IPS DF 6.9 (cell line): ENCODE measurements at regions not wholly inside any gene's neighbourhood (a gene's known extent, or its start where the extent isn't known, plus 50 kb on each side); places are given as distances from the start of the nearest gene placed in this dataset.
A peak's percentile ranks its signal among the peaks of the same experiment; 100 is the strongest.
"Not testable (repeated sequence)": the region's sequence is repeated elsewhere in the genome, so short reads cannot be mapped to it uniquely, and the experiment has no call there.

ENCODE experiments used
- DNase-seq: peaks from one replicate; pipeline ENCODE4 v3.0.0-alpha.2; 2013; ENCODE audit warnings: low read depth, low spot score
- H3K27ac ChIP-seq: one replicate; pipeline ENCODE4 v1.5.1; 2013; ENCODE audit warnings: low read length, control low read depth
- H3K27me3 ChIP-seq: 2 replicates; pipeline ENCODE4 v1.6.1; 2013; ENCODE audit warnings: mild to moderate bottlenecking, low read length; ENCODE audit not compliant: control insufficient read depth, insufficient read depth
- H3K36me3 ChIP-seq: 2 replicates; pipeline ENCODE4 v1.6.1; 2013; ENCODE audit warnings: low read length; ENCODE audit not compliant: control insufficient read depth, insufficient read depth
- H3K4me1 ChIP-seq: 2 replicates; pipeline ENCODE4 v1.6.1; 2013; ENCODE audit warnings: low read length; ENCODE audit not compliant: control insufficient read depth, insufficient read depth
- H3K4me3 ChIP-seq: 2 replicates; pipeline ENCODE4 v1.5.1; 2013; ENCODE audit warnings: mild to moderate bottlenecking, low read length
- H3K9me3 ChIP-seq: 2 replicates; pipeline ENCODE4 v1.6.1; 2013; ENCODE audit warnings: low read length, inconsistent platforms; ENCODE audit not compliant: control insufficient read depth, insufficient read depth
- WGBS: extraction: QIAGEN DNeasy Blood & Tissue Kit; methylation state at CpG from one replicate; pipeline ENCODE4 v1.1.7; 2013; ENCODE audit warnings: mixed read lengths, missing lambda C conversion rate; ENCODE audit not compliant: insufficient read length, insufficient coverage; 5-methylcytosine and 5-hydroxymethylcytosine counted together

DNA sequence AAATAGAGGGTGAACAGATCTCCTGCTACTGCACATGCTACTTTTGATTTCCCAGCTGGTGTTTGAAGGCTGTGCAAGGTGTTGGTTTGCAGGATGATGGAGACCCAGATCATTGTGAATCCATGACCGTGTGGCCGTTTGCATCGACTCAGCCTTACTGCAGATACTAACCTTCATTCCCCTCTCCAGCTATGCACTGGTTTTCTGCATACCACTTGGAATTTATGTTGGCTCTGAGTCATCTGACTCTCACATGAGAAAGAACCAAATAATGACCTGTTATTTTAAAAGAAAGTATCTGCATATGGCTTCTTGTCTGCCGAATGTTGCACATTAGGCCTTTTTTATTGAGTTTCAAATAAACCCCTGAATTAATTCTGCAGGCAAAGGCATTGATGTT is 144.9 kb upstream of the PRKX start:
- not testable (repeated sequence) for H3K9me3 ChIP-seq, H3K27ac ChIP-seq, DNase-seq, H3K4me1 ChIP-seq, H3K4me3 ChIP-seq, H3K27me3 ChIP-seq, H3K36me3 ChIP-seq
- WGBS: no CpG with 5 or more reads among the region's 4 CpGs

- not testable (repeated sequence) for H3K4me3 ChIP-seq, H3K36me3 ChIP-seq, H3K4me1 ChIP-seq, H3K27ac ChIP-seq, H3K9me3 ChIP-seq, DNase-seq, H3K27me3 ChIP-seq
- WGBS: no CpG with 5 or more reads among the region's 85 CpGs
Observed at GRCh38 chrX:3843522-3844145, 130.2 kb upstream of the PRKX start.

- H3K36me3 ChIP-seq, H3K4me1 ChIP-seq, H3K27ac ChIP-seq, H3K27me3 ChIP-seq, H3K9me3 ChIP-seq, DNase-seq: not testable (repeated sequence)
- peak overlapping the region; percentile 72; the same call in 1 of the 2 replicates for H3K4me3 ChIP-seq
- WGBS: no CpG with 5 or more reads among the region's 70 CpGs
Observed at GRCh38 chrX:3842822-3843521, 129.5 kb upstream of the PRKX start.

DNA sequence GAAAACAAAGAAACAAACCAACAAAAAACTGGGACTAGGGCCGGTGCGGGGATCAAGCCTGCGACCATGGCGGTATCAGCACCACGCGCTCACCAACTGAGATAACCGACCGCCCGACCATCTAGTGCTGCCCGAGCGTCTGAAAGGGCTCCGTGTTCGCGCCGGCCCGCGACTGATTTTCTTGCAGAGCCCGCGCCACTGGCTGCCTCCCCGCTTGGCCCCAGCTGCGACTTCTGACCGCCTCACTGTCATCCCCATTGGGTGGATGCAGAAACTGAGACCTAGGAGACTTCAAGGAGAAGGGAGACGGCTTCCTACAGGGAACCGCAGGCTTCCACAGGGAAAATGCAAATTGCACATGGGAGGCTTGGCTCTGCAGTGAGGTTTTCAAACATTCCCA is 125.3 kb upstream of the PRKX start:
- WGBS: no CpG with 5 or more reads among the region's 24 CpGs
- H3K4me3 ChIP-seq, H3K36me3 ChIP-seq: not testable (repeated sequence)

GRCh38 chrX:3837958-3838643 is 124.7 kb upstream of the PRKX start:
- not testable (repeated sequence) for H3K9me3 ChIP-seq, H3K27me3 ChIP-seq, DNase-seq, H3K36me3 ChIP-seq, H3K27ac ChIP-seq, H3K4me1 ChIP-seq, H3K4me3 ChIP-seq
- no CpG with 5 or more reads among the region's 58 CpGs for WGBS

More for the DNA sequence above, 125.3 kb upstream of the PRKX start:
- not testable (repeated sequence) for DNase-seq, H3K27ac ChIP-seq, H3K9me3 ChIP-seq, H3K27me3 ChIP-seq, H3K4me1 ChIP-seq

DNA sequence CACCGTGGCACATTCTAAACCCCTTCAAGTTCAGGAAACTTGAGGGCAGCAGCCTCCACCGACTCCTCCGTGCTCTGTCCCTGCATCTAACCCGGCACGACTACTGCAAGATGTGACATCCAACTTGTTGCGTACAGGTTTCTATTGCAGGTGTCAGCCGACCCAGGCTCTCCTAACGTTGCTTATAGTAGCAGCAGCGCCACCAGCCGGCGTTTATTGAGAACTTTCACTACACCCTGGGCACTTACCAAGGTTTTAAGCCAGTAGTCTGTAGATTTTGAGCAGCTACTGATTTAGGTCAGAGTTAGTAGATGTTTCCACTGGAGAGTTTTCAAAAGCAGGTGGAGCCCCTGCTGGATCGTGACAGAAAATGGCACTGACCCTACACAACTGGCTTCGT is 123.8 kb upstream of the PRKX start:
- DNase-seq, H3K36me3 ChIP-seq, H3K27me3 ChIP-seq, H3K9me3 ChIP-seq, H3K4me1 ChIP-seq, H3K4me3 ChIP-seq, H3K27ac ChIP-seq: not testable (repeated sequence)
- WGBS: no CpG with 5 or more reads among the region's 13 CpGs

DNA sequence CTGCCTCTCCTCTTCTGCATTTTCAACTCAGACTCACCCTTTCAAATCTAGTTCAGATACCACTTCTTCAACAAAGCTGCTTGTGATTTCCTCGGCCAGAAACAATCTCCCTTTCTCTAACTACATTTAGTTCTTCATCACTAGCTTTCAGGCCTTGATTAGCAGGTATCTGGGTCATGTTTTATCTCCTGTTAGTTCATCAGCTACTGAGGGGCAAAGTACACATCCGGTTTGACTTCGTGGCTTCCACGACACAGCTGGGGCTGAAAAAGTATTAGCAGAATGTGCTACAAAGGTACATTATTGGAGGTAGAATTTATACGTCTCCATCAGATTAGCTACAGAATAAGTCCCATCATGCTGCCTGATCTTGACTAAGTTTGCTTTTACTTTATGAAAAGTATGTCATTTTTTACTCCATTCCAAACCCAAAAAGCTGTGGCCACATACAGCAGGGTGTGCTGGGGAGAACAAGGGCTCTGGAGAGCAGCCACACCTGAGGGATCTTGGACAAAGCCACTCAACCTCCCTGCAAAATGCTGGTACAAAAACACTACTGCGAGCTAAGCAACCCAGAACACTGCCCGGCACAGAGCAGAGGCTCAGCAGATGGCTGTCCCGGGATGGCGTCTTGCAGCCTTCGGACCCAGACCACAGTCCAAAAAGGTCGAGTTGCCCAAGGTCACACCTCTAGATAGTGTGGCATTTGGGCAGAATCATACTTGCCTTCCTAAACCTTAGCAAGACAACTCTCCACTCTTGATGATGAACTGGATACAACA is 120.5 kb upstream of the PRKX start:
- H3K9me3 ChIP-seq, DNase-seq, H3K27ac ChIP-seq, H3K36me3 ChIP-seq, H3K27me3 ChIP-seq, H3K4me1 ChIP-seq, H3K4me3 ChIP-seq: not testable (repeated sequence)
- no CpG with 5 or more reads among the region's 11 CpGs for WGBS

DNA sequence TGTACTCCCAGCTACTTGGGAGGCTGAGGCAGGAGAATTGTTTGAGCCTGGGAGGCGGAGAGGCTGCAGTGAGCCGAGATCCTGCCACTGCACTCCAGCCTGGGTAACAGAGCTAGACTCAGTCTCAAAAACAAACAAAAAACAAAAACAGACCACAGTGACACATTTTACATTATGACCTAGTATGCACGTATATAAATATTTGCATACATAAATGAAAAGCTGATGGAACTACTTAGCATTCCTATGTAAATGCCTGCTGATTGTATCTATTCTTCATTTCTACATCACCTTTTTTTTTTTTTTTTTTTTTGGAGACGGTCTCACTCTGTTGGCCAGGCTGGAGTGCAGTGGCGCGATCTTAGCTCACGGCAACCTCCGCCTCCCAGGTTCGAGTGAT is 116.6 kb upstream of the PRKX start:
- H3K4me1 ChIP-seq, H3K36me3 ChIP-seq, H3K27ac ChIP-seq, DNase-seq, H3K9me3 ChIP-seq, H3K4me3 ChIP-seq, H3K27me3 ChIP-seq: not testable (repeated sequence)
- WGBS: no CpG with 5 or more reads among the region's 9 CpGs

DNA sequence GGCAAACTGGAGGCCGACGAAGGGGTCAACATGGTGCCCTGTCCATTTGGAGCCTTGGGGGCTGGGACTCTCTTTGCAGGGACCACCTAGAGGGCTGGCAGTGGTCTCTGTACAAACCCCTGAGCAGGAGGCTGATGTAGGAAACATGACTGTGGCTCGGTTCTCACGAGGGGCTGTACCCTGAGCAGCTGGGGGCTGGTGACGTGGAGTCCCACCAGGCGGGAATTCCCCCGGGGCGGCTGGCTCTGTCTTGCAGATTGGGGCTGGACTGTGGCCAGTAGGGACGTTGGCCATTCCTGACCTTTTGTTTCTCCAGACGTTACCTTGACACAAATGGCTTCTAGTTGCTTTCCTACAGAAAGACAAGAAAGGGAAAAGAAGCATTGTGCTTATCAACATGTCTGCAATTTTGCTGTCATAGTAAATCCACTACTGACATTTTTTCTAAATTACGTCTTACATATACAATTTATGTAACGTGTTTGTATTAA is 115.6 kb upstream of the PRKX start:
- H3K9me3 ChIP-seq, H3K27ac ChIP-seq: not testable (repeated sequence)

DNA sequence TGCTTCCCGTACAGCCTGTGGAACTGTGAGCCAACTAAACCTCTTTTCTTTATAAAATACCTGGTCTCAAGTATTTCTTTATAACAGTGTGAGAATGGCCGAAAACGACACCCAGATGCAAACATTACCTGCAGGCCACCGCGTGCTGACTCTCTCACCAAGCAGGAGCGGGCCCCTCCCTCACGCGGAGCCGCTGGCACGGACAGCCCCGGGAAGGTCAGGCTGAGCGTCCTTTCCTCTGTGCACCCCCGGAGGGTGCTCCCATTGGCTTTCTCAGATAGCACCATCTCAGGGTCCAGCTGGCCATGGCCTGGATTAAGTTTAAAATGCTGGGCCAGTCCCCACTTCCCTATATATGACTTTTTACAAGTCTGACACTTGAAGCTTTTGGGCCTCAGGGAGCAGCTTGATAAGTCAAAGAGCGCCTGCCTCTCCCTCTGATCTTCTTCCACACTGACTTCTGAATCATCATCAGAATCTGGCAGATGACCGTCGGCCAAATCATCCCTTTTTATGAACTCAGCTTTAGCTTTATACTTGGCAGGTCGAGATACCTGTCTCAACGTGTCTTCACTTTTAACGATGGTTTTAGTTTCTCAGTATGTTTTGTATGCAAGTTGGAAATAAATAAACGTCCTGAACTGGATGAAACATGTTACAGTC is 115.1 kb upstream of the PRKX start:
- not testable (repeated sequence) for H3K4me3 ChIP-seq, H3K36me3 ChIP-seq, H3K27ac ChIP-seq, H3K9me3 ChIP-seq, DNase-seq, H3K27me3 ChIP-seq, H3K4me1 ChIP-seq
- WGBS: no CpG with 5 or more reads among the region's 20 CpGs

More for the DNA sequence above, 115.6 kb upstream of the PRKX start:
- not testable (repeated sequence) for H3K36me3 ChIP-seq, DNase-seq, H3K4me1 ChIP-seq, H3K4me3 ChIP-seq, H3K27me3 ChIP-seq
- WGBS: no CpG with 5 or more reads among the region's 12 CpGs
